GM19452 (cell line): ENCODE measurements at regions not wholly inside any gene's neighbourhood (a gene's known extent, or its start where the extent isn't known, plus 50 kb on each side); places are given as distances from the start of the nearest gene placed in this dataset.
"Not testable (repeated sequence)": the region's sequence is repeated elsewhere in the genome, so short reads cannot be mapped to it uniquely, and the experiment has no call there.

Experiments
- ATAC-seq: cut with Tn5 transposase; IDR thresholded peaks from one replicate; pipeline ENCODE4 v1.9.1; 2021; ENCODE audit not compliant: unreplicated experiment

DNA sequence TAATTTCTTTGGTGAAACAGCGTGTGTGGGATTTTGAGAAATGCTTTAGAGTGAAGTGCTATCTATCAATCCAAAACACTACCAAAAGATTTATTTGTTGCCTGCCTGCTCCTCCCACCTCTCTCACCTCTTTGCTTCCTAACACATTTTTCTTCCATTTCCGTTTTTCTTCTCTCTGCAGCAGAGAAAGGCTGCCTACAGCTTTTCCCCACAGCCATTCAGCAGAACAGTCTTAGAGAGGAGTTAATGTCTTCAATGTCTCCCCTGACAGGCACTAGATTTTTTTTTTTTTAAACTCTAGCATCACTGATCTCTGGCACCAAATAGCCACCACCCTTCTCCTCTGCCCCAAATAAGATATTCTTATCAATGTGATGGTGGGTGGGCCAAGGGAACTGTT, 327.8 kb upstream of the MAN1A1 start:
- ATAC-seq: no peak

DNA sequence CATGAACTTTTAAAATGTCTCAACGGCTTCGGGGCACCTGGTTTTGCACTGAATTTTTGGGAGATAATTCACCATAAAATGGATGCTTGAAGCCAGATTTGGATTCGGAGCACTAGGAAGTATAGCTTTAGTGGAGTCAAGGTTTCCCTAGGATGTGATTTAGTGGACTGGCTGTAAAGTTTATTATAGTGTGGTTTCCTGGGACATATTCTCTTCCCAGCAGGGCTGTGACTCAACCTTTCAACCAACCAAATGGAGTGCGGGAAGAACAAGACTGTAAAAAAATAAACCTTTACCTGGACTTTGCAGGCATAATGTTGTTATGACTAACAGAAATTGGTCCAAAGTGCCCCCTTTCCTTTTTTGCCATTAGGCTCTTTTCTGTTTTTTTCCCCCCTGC, 327.4 kb upstream of the MAN1A1 start:
- ATAC-seq: no peak

DNA sequence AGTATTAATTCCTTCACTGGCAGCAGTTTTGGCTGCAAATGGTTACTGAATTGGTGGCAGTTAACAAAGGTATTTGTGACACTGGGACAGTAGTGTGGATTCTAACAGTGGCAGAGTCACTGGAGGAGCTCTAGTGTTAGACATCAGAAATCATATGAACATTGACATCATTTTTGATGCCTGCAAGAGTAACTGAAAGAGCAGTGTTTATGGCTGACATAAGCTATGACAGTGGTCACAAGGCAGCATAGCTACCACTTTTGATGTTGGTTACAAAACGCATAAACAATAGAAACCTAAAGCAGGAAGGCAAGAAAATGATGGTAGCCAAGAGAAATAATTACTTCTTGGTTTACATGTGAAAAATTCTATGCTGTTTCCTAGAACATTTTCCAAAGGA, 326.7 kb upstream of the MAN1A1 start:
- no peak for ATAC-seq

DNA sequence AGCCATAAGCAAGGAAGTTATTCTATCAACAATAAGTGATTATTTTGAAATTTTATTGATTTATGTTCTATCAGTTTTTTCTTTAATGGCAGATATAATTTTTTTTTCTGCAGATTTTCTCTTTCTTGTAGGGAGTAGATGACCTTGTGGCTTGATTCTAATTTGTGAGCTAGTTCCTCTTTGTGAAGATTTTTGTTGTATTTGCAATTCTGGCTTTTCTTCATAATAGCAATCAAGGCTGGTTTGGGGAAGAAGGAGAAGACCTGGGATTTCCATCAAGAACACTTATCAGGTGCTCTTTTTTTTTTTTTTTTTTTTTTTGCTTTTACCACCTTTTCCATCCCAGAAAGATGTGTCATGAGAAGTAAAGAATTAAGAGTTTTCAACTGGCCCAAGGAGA, 324.2 kb upstream of the MAN1A1 start:
- ATAC-seq: no peak

DNA sequence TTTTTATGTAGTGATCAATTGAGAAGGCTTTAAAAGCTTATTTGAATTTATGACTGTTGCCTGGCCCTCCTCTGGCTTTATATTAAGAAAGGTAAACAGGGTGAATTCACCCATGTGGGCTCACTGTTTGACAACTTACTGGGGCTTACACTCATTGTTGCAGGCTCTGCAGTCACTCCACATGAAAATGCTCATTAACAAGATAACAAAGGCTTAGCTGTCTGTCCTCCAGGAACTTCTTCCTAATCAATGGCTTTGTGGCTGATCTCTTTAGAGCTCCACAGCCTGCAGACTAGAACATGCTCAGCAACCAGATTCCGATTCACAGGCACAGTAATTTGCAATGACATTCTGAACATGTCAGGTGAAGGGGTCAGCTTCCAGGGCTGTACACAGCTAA, 323.2 kb upstream of the MAN1A1 start:
- no peak for ATAC-seq

DNA sequence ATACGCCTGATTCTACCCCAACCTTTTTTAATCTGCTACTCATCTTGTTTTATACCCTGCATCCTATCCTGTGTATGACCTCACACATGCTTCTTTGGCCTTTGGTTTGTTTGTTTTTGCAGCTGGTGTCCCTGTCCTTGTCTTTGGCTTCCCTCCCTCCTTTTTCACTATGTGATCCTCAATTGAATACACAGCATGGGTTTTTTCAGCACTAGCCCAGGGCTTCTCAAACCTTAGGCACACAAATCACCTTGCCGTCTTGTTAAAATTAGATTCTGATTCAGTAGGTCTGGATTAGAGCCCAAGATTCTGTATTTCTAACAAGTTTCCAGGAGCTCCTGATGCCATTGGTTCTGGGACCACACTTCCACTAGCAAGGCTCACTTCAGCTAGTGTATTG, 321.5 kb upstream of the MAN1A1 start:
- ATAC-seq: no peak

DNA sequence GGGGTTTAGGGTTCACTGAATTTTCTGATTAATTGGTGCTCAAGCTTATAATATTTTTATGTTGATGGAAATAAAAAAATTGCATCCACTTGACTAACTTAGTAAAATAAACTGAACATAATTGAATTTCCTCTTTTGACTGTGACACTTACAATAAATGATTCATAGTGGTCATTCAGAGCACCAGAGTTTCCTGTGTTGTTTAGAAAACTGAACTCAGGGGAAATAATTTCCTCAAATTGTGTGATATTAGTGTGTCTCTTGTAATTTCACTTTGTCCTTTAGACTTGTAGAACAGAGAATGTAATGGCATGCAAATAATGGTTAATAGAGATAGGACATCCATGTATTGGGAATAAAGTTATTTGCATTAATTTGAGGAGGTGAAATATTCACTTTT, 319.7 kb upstream of the MAN1A1 start:
- ATAC-seq: peak; percentile 67

DNA sequence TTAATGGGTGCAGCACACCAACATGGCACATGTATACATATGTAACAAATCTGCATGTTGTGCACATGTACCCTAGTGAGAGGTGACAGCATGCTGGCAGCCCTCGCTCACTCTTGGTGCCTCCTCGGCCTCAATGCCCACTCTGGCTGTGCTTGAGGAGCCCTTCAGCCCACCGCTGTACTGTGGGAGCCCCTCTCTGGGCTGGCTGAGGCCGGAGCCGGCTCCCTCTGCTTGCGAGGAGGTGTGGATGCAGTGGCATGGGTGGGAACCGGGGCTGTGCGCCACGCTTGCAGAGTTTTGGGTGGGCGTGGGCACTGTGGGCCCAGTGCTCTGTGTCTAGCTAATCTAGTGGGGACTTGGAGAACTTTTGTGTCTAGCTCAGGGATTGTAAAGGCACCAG, 315.9 kb upstream of the MAN1A1 start:
- ATAC-seq: not testable (repeated sequence)

DNA sequence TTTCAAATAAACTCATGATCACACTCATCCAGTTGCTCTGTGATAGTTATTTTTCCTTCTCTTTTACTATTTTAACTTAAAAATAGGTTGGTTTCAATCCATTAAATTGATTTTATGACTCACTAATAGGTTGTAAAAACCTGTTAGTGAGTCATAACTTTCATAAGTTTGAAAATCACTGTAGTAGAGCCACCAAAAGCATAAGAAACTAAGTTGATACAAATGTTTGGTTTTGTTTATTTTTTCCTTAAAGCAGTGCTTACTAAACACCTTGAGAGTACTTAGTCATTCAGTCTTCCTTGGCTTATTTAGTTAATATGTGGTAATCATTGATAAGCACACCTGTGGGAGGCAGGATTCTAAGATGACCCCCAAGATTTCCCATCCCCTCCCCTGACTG, 312.1 kb upstream of the MAN1A1 start:
- no peak for ATAC-seq

DNA sequence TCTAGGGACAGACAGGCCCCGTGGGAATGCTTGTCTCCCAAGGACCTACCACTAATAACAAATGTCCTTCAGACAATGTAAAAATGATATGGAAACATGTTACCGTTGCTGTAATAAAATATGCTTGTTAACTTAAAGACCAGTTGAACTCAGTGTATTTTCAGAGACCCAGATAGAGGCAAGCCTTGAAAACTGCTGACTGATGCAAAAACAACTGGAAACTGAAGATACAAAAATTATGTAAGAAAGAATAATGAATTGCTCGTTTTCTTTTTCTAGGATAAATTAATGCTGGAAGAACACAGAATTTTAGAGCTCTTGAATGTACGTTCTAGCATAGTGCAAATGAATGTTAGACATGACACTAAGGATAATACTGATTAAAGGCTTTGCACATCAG, 311.5 kb upstream of the MAN1A1 start:
- no peak for ATAC-seq

DNA sequence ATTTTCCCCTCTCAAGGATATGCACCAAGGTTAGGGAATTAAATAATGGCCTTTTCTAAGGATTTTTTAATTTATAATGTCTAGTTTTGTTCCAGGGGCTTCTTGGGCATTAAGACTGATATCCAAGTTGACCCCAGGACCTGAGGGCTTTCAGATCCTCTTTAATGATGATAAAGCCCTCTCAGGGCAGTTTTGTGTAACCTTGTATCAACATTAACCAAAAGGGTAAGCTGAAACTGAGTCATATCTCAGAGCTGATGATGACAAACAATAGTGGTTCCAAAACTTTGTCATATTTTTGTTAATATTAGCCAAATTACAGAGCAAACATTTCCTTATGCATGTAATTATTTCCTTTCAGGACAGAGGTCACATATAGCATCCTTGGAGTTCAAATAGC, 309.4 kb upstream of the MAN1A1 start:
- ATAC-seq: no peak

DNA sequence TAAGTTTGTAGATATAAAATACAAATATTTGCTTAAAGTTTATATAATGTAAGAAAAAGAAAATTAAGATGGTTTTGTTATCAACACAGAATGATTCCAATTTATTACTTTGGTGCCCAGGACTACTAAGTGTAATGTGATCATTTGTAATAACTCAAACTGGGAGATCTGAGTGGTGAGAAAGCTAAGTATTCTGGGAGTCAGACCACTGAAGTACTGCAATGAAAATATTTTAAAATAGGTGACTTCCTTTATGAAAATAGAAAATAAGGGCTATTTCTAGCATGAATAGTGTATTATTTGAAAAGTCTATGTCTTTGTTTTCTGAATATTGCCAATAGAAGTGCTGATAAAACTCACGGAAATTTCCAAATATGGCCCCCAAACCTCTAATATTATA, 305.6 kb upstream of the MAN1A1 start:
- ATAC-seq: no peak

DNA sequence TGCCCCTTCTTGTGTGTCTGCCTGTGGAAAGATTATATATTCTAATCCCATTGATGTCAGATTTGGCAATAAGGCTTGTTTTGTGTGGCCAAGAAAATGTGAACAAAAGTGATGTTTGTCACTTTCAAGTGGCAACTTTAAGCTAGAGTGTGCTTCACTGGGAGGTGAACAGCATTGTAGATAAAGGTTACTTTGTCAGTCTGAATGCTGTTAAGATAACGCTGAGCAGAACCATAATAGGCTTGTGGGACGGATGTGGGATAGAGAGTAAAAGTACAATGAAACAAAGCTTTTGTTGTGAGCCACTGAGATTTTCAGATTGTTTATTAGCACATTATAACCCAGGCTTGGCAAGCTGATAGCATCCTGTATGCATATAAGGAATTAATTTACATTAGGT, 303.8 kb upstream of the MAN1A1 start:
- no peak for ATAC-seq

DNA sequence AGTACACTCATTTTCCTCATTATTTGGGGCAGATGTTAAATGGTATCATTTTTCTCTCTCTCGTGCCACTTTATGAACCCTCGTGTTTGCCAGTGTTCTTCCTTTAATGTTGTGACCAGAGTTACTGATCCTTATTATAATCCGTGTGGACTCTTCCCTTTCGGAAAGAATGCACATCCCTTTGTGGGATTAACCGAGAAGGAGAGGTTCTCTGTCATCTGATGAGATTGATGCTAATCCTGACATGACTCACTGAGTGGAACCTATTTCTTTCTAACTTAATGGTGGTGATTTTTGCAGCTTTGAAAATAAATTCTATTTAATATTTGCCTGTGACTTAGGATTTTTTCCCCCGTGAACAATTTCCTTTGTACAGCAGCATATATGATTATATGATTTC, 300.0 kb upstream of the MAN1A1 start:
- no peak for ATAC-seq

DNA sequence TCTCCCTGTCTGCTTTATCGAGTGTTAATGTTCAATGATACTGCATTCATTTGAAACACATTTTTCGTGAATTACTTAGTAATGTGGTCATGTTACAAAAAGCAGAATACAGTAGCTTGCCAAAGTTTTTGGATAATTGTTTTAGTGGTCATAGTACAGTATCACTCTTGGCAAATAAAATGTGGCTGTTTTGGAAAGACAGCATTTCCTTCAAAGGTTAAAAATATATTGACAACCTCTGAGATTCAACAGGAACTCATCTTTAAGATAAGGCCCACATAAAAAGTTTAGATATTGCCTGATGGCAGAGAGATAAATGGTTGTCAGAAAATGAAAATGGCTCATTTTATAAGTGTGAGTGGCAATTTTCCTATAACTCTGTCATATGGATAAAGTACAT, 297.7 kb upstream of the MAN1A1 start:
- no peak for ATAC-seq

DNA sequence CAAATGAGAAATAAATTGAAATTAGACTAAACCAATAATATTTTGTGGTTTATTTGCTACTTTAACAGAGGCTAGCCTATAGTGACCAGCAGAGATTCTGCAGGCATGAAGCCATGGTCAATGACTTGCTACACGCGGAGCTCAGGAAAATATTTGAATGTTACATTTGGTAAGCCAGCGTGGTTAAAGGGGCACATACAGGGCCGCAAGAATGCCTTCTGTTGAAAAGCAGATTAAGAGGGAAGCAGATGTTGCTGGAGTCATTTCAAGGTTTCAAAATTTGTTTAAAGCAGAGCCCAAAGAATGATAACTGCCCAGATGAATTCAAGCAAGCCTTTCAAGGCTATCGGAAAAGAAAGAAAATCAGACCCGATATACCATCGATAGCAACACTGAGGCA, 294.3 kb upstream of the MAN1A1 start:
- ATAC-seq: no peak

DNA sequence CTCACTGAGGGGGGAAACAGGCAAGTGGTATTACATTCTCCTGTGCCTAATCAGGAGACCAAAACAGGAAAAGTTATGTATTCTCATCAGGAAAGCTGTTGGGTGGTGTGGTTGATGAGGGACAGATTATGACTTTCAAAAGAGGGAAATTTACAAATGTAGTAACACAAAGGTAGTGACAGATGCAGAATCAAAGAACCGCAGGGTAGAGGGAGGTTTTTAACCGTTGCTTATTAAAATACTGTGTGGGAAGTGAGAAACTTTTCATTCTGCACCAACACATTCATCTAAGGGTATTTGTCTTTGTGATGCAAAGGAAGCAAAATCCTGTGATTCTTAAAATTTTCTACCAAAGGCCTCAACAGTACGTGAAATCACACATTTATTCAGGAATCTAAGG, 288.2 kb upstream of the MAN1A1 start:
- ATAC-seq: no peak

DNA sequence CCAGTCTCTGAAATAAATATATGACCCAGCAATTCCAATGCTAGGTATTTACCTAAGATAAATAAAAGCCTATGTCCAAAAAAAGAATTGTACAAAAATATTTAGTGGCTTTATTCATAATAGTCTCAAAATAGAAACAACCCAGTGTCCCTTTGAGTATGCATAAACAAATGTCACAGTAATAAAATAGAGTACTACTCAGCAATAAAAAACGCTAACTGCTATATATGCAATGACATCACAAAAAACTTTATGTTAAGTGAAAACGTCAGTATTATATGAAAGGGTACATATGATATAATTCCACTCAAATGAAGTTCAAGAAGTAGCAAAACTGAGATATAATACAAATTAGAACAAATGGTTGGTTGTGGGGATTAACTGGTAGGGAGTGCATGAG, 286.5 kb upstream of the MAN1A1 start:
- no peak for ATAC-seq

DNA sequence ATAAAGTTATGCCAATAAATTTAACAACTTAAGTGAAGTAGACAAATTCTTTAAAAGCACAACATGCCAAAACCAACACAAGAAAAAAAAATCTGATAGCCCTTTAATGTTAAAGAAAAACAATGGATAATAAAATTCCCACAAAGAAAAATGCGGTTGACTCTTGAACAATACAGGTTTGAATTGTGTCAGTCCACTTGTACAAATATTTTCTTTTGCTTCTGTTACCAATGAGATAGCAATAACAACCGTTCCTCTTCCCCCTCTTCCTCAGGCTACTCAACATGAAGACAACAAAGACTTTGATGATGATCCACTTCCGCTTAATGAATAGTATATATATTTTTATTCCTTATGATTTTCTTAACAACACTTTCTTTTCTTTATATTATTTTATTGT, 283.9 kb upstream of the MAN1A1 start:
- ATAC-seq: no peak

DNA sequence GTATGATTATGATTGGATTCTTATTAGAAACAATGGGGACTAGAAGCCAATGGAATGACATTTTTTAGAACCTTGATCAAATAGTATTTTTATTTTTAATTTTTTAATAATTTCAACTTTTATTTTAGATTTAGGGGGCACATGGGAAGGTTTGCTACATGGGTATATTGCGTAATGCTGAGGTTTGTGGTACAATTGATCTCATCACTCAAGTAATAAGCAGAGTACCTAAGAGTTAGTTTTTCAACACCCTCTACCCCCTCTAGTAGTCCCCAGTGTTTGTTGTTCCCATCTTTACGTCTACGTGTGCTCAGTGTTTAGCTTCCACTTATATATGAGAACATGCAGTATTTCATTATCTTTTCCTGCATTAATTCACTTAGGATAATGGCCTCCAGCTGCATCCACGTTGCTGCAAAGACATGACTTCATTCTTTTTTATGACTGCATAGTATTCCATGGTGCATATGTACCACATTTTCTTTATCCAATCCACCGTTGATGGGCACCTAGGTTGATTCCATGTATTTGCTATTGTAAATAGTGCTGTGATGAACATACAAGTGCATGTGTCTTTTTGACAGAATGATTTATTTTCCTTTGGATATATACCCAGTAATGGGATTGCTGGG, 281.1 kb upstream of the MAN1A1 start:
- ATAC-seq: no peak

DNA sequence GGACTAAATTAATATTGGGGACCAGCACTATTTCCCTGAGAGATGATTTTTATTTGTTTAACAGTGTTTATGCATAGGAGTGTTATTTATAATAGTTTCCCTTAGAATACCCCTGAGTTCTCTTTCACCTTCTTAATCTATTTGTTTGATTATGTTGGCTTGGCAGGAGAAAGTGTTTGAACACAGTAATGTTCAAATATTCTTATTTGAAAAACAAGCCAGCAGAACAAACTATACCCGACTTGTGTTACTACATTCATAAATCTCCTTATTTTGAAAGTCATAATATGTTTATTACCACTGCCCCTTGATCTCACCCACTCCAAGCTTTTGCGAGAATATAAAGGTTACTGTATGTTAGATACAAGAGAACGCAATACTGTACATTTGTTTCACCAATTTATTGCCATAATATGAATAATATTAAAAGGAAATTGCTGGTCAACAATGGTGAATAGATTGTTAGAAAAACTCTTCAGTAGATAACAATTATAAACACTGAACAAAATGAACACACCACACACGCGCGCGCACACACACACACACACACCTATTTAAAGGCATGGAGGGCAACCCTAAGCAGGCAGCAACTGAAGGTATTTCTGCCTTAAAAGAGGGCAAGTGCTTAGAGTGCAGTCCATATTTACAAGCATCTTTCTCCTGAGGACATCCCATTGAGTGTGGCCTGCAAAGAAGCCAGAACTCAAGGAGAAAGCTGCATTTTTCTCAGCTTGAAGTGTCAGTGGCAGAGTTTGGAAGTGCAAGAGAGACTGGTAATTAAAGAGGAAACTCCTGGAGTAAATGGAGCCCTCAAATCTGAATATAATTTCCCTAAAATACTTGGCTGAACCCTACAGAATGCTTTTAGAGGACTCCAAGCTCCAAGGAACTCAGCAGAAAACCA, 279.4 kb upstream of the MAN1A1 start:
- ATAC-seq: no peak

DNA sequence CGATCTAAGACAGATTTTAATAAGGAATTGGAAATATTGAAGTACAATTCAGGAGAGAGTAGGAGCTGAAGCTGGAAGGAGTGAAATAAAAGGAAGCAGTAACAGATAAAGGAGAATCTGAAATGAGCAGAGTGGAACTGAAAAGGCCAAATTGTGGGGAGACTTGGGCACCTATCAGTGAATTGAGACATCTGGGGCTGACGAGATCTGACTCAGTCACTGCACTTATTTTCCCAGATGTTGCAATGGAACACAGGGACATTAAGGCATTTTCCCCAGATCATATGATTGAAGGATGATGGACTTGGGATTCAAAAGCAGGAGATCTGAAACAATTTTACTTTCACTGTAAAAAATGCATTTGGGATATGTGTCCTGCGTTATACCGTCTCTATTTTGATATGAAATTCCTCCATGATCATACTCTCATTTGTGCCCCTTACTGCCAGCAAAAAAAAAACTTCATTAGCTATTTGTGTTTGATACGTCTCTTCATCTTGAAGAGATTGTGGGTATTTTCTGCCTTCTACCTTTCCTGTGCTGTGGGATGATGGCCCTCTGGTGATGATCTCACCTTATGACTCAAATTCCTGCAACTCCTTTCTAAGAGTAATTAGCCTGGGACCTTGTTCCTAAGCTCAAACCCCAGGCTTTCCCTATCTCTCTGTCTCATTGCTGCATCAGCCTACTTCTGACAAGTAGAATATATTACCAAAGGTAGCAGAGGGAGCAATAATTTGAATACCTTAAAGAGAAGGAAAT, 278.5 kb upstream of the MAN1A1 start:
- no peak for ATAC-seq
